DND-41 (cell line): ENCODE measurements at regions not wholly inside any gene's neighbourhood (a gene's known extent, or its start where the extent isn't known, plus 50 kb on each side); places are given as distances from the start of the nearest gene placed in this dataset.

Source experiments
- EZH2 ChIP-seq: IDR thresholded peaks from 3 replicates; pipeline ENCODE4 v1.6.1; 2012; ENCODE audit warnings: borderline replicate concordance, low read depth, mild to moderate bottlenecking, moderate library complexity, low read length, inconsistent platforms; ENCODE audit not compliant: severe bottlenecking
- TF ChIP-seq, protein P1 (sequence below): IDR thresholded peaks from 2 replicates; pipeline ENCODE4 v1.5.1; 2012; ENCODE audit warnings: borderline replicate concordance, low read length, moderate library complexity, mild to moderate bottlenecking; ENCODE audit not compliant: poor library complexity, severe bottlenecking; ENCODE audit errors: extremely low read depth

GRCh38 chr6:100990070-100990469 lies 108.9 kb upstream of the ASCC3 start:
- TF ChIP-seq, protein P1, sequence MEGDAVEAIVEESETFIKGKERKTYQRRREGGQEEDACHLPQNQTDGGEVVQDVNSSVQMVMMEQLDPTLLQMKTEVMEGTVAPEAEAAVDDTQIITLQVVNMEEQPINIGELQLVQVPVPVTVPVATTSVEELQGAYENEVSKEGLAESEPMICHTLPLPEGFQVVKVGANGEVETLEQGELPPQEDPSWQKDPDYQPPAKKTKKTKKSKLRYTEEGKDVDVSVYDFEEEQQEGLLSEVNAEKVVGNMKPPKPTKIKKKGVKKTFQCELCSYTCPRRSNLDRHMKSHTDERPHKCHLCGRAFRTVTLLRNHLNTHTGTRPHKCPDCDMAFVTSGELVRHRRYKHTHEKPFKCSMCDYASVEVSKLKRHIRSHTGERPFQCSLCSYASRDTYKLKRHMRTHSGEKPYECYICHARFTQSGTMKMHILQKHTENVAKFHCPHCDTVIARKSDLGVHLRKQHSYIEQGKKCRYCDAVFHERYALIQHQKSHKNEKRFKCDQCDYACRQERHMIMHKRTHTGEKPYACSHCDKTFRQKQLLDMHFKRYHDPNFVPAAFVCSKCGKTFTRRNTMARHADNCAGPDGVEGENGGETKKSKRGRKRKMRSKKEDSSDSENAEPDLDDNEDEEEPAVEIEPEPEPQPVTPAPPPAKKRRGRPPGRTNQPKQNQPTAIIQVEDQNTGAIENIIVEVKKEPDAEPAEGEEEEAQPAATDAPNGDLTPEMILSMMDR = no peak
- no peak for TF ChIP-seq EZH2
